ENCODE measurements at regions not wholly inside any gene's neighbourhood (a gene's known extent, or its start where the extent isn't known, plus 50 kb on each side); places are given as distances from the start of the nearest gene placed in this dataset.

- ATAC-seq (ENCODE audit: low read depth in 2 of 2): no peak
- no peaks in the 10 kb centered on the region for H3K27me3 ChIP-seq (ENCODE audit: control insufficient read depth, insufficient read depth, low read length)
- H3K9me3 ChIP-seq (ENCODE audit: control insufficient read depth in 2 of 2, low read length in 2 of 2): no peaks in the 10 kb centered on the region
- no peaks in the 10 kb centered on the region for H3K36me3 ChIP-seq (ENCODE audit: control insufficient read depth, insufficient read depth, low read length)
- H3K4me1 ChIP-seq (ENCODE audit: control insufficient read depth, insufficient read depth, low read length, poor library complexity, severe bottlenecking): no peaks in the 10 kb centered on the region
- no peak overlapping the region for H3K4me3 ChIP-seq (ENCODE audit: low read depth, low read length)
- Mint-ChIP-seq H3K27ac (no peak overlapping the region), H3K4me3 (no peak overlapping the region), H3K4me1 (no peaks in the 10 kb centered on the region), H3K9me3 (no peaks in the 10 kb centered on the region), H3K27me3 (no peaks in the 10 kb centered on the region), H3K36me3 (no peaks in the 10 kb centered on the region)
- no peak overlapping the region for H3K27ac ChIP-seq (ENCODE audit: insufficient read depth, low read length, poor library complexity, severe bottlenecking)
- no peak for DNase-seq
These were observed 1495.7 kb downstream of the TBC1D22A start for GRCh38 chr22:48258064-48258701.

- no peaks in the 10 kb centered on the region for H3K4me1 ChIP-seq (ENCODE audit: control insufficient read depth, insufficient read depth, low read length, poor library complexity, severe bottlenecking)
- no peak for ATAC-seq (ENCODE audit: low read depth in 2 of 2)
- no peaks in the 10 kb centered on the region for H3K4me1 Mint-ChIP-seq
- H3K4me3 ChIP-seq (ENCODE audit: low read depth, low read length): no peak overlapping the region
- H3K9me3 ChIP-seq (ENCODE audit: control insufficient read depth in 2 of 2, low read length in 2 of 2): no peaks in the 10 kb centered on the region
- no peak for DNase-seq
- H3K27me3 Mint-ChIP-seq: no peaks in the 10 kb centered on the region
- no peak overlapping the region for H3K27ac Mint-ChIP-seq
- H3K36me3 Mint-ChIP-seq: no peaks in the 10 kb centered on the region
- no peak overlapping the region for H3K4me3 Mint-ChIP-seq
- H3K9me3 Mint-ChIP-seq: no peaks in the 10 kb centered on the region
- no peaks in the 10 kb centered on the region for H3K27me3 ChIP-seq (ENCODE audit: control insufficient read depth, insufficient read depth, low read length)
- H3K27ac ChIP-seq (ENCODE audit: insufficient read depth, low read length, poor library complexity, severe bottlenecking): no peak overlapping the region
- H3K36me3 ChIP-seq (ENCODE audit: control insufficient read depth, insufficient read depth, low read length): no peaks in the 10 kb centered on the region
These were observed 1495.2 kb downstream of the TBC1D22A start for GRCh38 chr22:48257685-48258055.

DNA sequence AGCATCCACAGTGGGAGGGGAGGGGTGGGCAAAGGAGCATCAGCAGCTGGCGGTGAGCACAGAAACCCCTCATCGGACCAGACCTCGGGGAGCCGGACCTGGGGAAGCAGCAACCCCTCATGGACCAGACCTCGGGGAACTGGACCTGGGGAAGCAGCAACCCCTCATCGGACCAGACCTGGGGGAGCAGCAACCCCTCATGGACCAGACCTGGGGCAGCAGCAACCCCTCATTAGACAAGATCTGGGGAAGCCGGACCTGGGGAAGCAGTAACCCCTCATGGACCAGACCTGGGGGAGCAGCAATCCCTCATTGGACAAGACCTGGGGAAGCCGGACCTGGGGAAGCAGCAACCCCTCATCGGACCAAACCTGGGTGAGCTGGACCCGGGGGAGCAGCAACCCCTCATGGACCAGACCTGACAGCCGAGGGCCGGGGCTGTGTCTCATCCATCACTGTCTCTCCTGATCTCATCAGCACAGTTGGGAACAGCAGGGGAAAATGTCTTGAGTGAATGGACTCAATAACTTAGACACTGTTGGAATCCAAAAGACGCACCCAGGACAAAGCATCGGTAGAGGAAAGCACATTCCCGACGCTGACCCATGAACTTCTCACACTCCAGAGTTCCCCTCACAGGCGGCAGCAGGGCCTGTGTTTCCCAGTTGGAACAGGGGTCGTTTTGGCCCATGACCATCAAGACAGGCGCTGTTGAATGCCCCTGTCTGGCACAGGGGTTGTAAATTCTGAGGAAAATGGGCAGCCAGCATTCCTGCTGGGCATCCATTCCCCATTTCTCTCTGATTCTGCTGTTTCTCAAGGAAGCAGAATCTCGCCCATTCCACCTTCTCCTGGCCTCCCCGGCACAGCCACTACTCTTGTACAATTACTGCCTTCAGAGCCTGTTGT is 1494.6 kb downstream of the TBC1D22A start:
- H3K9me3 Mint-ChIP-seq: no peaks in the 10 kb centered on the region
- H3K27me3 Mint-ChIP-seq: no peaks in the 10 kb centered on the region
- H3K27ac ChIP-seq (ENCODE audit: insufficient read depth, low read length, poor library complexity, severe bottlenecking): no peak overlapping the region
- H3K4me1 ChIP-seq (ENCODE audit: control insufficient read depth, insufficient read depth, low read length, poor library complexity, severe bottlenecking): no peaks in the 10 kb centered on the region
- no peaks in the 10 kb centered on the region for H3K36me3 ChIP-seq (ENCODE audit: control insufficient read depth, insufficient read depth, low read length)
- H3K36me3 Mint-ChIP-seq: no peaks in the 10 kb centered on the region
- DNase-seq (no peak), ATAC-seq (ENCODE audit: low read depth in 2 of 2) (no peak)
- H3K4me1 Mint-ChIP-seq: no peaks in the 10 kb centered on the region
- H3K9me3 ChIP-seq (ENCODE audit: control insufficient read depth in 2 of 2, low read length in 2 of 2): no peaks in the 10 kb centered on the region
- no peak overlapping the region for H3K4me3 Mint-ChIP-seq
- H3K27me3 ChIP-seq (ENCODE audit: control insufficient read depth, insufficient read depth, low read length): no peaks in the 10 kb centered on the region
- H3K4me3 ChIP-seq (ENCODE audit: low read depth, low read length): no peak overlapping the region
- H3K27ac Mint-ChIP-seq: no peak overlapping the region

GRCh38 chr22:48256041-48256739 is 1493.7 kb downstream of the TBC1D22A start:
- no peak overlapping the region for H3K4me3 Mint-ChIP-seq
- no peaks in the 10 kb centered on the region for H3K27me3 Mint-ChIP-seq

GRCh38 chr22:48254311-48254873 is 1491.9 kb downstream of the TBC1D22A start:
- H3K4me3 Mint-ChIP-seq: no peak overlapping the region
- no peak overlapping the region for H3K27ac Mint-ChIP-seq
- H3K27me3 ChIP-seq (ENCODE audit: control insufficient read depth, insufficient read depth, low read length): no peaks in the 10 kb centered on the region
- DNase-seq: no peak
- peaks cover 0 to 2% (median 0%) of the 10 kb centered on the region in 7 donors for H3K9me3 Mint-ChIP-seq
- H3K27me3 Mint-ChIP-seq: no peaks in the 10 kb centered on the region
- no peaks in the 10 kb centered on the region for H3K36me3 ChIP-seq (ENCODE audit: control insufficient read depth, insufficient read depth, low read length)
- ATAC-seq (ENCODE audit: low read depth in 2 of 2): no peak
- no peak overlapping the region for H3K4me3 ChIP-seq (ENCODE audit: low read depth, low read length)
- H3K4me1 ChIP-seq (ENCODE audit: control insufficient read depth, insufficient read depth, low read length, poor library complexity, severe bottlenecking): no peaks in the 10 kb centered on the region
- H3K36me3 Mint-ChIP-seq: no peaks in the 10 kb centered on the region
- H3K9me3 ChIP-seq (ENCODE audit: control insufficient read depth in 2 of 2, low read length in 2 of 2): no peaks in the 10 kb centered on the region
- H3K27ac ChIP-seq (ENCODE audit: insufficient read depth, low read length, poor library complexity, severe bottlenecking): no peak overlapping the region
- H3K4me1 Mint-ChIP-seq: no peaks in the 10 kb centered on the region

More at GRCh38 chr22:48256041-48256739, 1493.7 kb downstream of the TBC1D22A start:
- H3K36me3 ChIP-seq (ENCODE audit: control insufficient read depth, insufficient read depth, low read length): no peaks in the 10 kb centered on the region
- no peak for ATAC-seq (ENCODE audit: low read depth in 2 of 2)
- H3K9me3 ChIP-seq (ENCODE audit: control insufficient read depth in 2 of 2, low read length in 2 of 2): no peaks in the 10 kb centered on the region
- peaks cover 0 to 1% (median 0%) of the 10 kb centered on the region in 7 donors for H3K9me3 Mint-ChIP-seq
- no peaks in the 10 kb centered on the region for H3K4me1 ChIP-seq (ENCODE audit: control insufficient read depth, insufficient read depth, low read length, poor library complexity, severe bottlenecking)
- no peak overlapping the region for H3K27ac Mint-ChIP-seq
- no peak for DNase-seq
- H3K4me1 Mint-ChIP-seq: no peaks in the 10 kb centered on the region
- H3K36me3 Mint-ChIP-seq: no peaks in the 10 kb centered on the region
- H3K4me3 ChIP-seq (ENCODE audit: low read depth, low read length): no peak overlapping the region
- no peak overlapping the region for H3K27ac ChIP-seq (ENCODE audit: insufficient read depth, low read length, poor library complexity, severe bottlenecking)
- H3K27me3 ChIP-seq (ENCODE audit: control insufficient read depth, insufficient read depth, low read length): no peaks in the 10 kb centered on the region

DNA sequence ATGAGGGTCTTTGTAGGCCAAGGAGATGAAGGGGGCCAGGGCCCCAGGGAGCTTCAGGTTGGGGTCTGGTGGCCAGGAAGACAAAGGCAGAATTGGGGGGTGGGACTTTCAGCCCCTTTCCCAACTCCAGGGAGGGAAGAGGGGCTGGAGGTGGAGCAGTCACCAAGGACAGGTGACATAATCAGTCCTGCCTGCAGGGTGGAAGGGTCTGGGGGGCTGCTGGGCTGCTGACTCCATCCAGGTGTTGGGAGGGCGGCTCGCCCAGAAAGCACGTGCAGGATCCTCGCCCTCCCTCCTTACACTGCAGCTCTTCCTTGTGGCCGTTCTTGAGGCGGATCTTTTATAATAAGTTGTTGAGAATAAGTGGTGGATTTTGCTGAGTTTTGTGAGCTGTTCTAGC is 1491.1 kb downstream of the TBC1D22A start:
- Mint-ChIP-seq H3K4me1 (no peaks in the 10 kb centered on the region), H3K9me3 (peaks cover 0 to 2% (median 0%) of the 10 kb centered on the region in 7 donors), H3K27me3 (no peaks in the 10 kb centered on the region)

DNA sequence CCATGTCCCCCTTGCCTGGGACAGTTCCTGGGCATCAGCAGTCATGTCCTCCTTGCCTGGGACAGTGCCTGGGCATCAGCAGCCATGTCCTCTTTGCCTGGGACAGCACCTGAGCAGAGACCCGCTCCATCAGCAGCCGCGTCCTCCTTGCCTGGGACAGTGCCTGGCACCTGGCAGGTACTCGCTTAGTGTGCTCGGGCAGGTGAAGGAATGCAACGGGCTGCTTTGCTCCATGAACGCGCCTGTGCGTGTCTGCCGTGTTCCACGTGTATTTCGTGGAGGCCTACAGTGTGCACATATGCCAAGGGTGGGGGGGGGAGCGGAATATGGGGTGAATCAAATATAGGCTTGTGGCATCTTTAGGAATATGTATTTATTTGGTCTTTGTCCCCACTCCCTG is 1490.7 kb downstream of the TBC1D22A start:
- no peaks in the 10 kb centered on the region for H3K27me3 ChIP-seq (ENCODE audit: control insufficient read depth, insufficient read depth, low read length)
- H3K4me1 ChIP-seq (ENCODE audit: control insufficient read depth, insufficient read depth, low read length, poor library complexity, severe bottlenecking): no peaks in the 10 kb centered on the region
- ATAC-seq (ENCODE audit: low read depth in 2 of 2): no peak
- no peak for DNase-seq
- no peak overlapping the region for H3K4me3 Mint-ChIP-seq
- H3K9me3 ChIP-seq (ENCODE audit: control insufficient read depth in 2 of 2, low read length in 2 of 2): no peaks in the 10 kb centered on the region
- no peak overlapping the region for H3K27ac ChIP-seq (ENCODE audit: insufficient read depth, low read length, poor library complexity, severe bottlenecking)
- H3K36me3 ChIP-seq (ENCODE audit: control insufficient read depth, insufficient read depth, low read length): no peaks in the 10 kb centered on the region
- H3K27ac Mint-ChIP-seq: no peak overlapping the region
- no peaks in the 10 kb centered on the region for H3K4me1 Mint-ChIP-seq
- H3K36me3 Mint-ChIP-seq: no peaks in the 10 kb centered on the region
- no peaks in the 10 kb centered on the region for H3K27me3 Mint-ChIP-seq
- no peak overlapping the region for H3K4me3 ChIP-seq (ENCODE audit: low read depth, low read length)
- peaks cover 0 to 2% (median 0%) of the 10 kb centered on the region in 7 donors for H3K9me3 Mint-ChIP-seq

More for the DNA sequence above, 1491.1 kb downstream of the TBC1D22A start:
- no peak overlapping the region for H3K27ac ChIP-seq (ENCODE audit: insufficient read depth, low read length, poor library complexity, severe bottlenecking)
- no peaks in the 10 kb centered on the region for H3K36me3 Mint-ChIP-seq
- no peaks in the 10 kb centered on the region for H3K4me1 ChIP-seq (ENCODE audit: control insufficient read depth, insufficient read depth, low read length, poor library complexity, severe bottlenecking)
- no peak overlapping the region for H3K4me3 Mint-ChIP-seq
- H3K27me3 ChIP-seq (ENCODE audit: control insufficient read depth, insufficient read depth, low read length): no peaks in the 10 kb centered on the region
- DNase-seq (no peak), ATAC-seq (ENCODE audit: low read depth in 2 of 2) (no peak)
- no peak overlapping the region for H3K4me3 ChIP-seq (ENCODE audit: low read depth, low read length)
- H3K27ac Mint-ChIP-seq: no peak overlapping the region
- no peaks in the 10 kb centered on the region for H3K9me3 ChIP-seq (ENCODE audit: control insufficient read depth in 2 of 2, low read length in 2 of 2)
- H3K36me3 ChIP-seq (ENCODE audit: control insufficient read depth, insufficient read depth, low read length): no peaks in the 10 kb centered on the region
